GM21360 (cell line): ENCODE measurements at regions not wholly inside any gene's neighbourhood (a gene's known extent, or its start where the extent isn't known, plus 50 kb on each side); places are given as distances from the start of the nearest gene placed in this dataset.
"Not testable (repeated sequence)": the region's sequence is repeated elsewhere in the genome, so short reads cannot be mapped to it uniquely, and the experiment has no call there.

ENCODE experiments used
- ATAC-seq: cut with Tn5 transposase; IDR thresholded peaks from one replicate; pipeline ENCODE4 v1.9.1; 2021; ENCODE audit warnings: mild to moderate bottlenecking, moderate library complexity; ENCODE audit not compliant: unreplicated experiment

GRCh38 chr2:8587920-8588830, 93.7 kb upstream of the ID2 start:
- ATAC-seq: no peak

- no peak for ATAC-seq
These were observed 93.0 kb upstream of the ID2 start for GRCh38 chr2:8588831-8589191.

GRCh38 chr2:8589721-8590120, 92.1 kb upstream of the ID2 start:
- no peak for ATAC-seq

DNA sequence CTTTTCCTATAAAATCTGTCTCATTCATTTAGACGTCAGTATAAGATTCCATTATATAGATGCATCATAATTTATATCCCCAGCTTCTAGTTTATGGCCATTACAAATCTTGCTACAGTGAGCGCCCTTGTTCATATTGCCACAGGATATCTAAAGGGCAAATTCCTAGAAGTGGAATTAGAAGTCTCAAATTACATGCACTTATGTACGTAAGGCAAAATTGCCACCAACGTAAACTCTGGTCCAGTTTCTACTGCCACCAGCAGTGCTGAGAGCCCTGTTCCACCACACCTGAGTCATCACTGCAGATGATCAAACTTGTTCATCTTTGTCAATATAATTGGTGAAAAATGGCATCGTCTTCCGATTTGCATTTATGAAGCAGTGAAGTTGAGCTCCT, 90.9 kb upstream of the ID2 start:
- no peak for ATAC-seq

- no peak for ATAC-seq
These were observed 89.1 kb upstream of the ID2 start for GRCh38 chr2:8592736-8593135.

DNA sequence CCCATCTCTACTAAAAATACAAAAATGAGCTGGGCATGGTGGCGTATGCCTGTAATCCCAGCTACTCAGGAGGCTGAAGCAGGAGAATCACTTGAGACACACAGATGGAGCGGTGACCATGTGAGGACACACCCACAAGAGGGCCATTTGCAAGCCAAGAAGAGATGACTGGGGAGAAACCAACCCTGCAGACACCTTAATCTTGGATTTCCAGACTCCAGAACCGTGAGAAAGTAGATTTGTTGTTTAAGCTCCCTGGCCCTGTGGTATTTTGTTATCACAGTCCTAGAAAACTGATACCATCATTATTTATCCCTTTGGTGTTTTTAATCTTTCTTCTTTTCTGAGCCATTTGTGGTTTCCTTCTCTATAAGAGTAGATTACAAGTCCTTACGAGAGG, 88.6 kb upstream of the ID2 start:
- ATAC-seq: no peak

- ATAC-seq: no peak
These were observed 87.0 kb upstream of the ID2 start for GRCh38 chr2:8594731-8595427.

DNA sequence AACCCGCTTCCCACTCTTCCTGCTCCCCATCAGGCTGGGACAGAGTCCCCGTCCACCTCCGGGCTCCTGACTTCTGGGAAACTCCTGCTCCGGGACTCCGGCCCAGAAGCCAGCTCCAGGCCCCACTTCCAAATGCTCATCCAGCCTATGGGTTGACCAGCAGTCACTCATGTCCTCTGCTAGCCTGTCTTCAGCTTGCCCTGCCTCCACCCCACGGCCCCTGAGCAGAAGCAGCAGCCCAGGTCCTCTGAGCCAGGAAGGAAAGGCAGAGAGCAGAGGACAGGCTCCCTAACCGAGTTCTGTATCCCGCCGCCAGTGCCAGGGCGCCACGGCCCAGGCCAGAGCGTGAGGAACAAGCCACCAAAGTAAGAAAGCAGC, 86.4 kb upstream of the ID2 start:
- no peak for ATAC-seq

- ATAC-seq: no peak
These were observed 85.8 kb upstream of the ID2 start for GRCh38 chr2:8595811-8596600.

- no peak for ATAC-seq
These were observed 84.8 kb upstream of the ID2 start for GRCh38 chr2:8597094-8597493.

- no peak for ATAC-seq
These were observed 84.2 kb upstream of the ID2 start for GRCh38 chr2:8597559-8598225.

GRCh38 chr2:8598295-8599165, 83.3 kb upstream of the ID2 start:
- ATAC-seq: no peak

GRCh38 chr2:8599421-8600242, 82.2 kb upstream of the ID2 start:
- ATAC-seq: no peak

DNA sequence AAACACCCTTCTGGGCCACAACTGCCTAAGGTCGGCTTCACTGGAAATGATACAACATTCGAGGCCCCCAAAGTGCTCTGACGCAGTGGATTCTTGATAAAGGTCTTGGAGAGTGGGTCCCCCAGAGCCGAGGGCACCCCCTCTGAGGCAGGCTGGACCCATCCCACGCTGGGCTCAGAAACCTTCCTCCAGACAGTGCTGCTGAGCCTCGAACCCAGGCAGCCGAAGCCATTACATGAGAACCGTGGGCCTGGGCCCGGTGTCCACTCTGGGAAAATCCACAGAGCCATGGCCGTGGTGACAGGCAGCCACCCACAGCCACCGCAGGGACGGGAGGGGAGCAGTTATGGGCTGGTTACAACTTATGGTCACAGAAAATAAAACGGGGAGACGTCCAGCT, 81.4 kb upstream of the ID2 start:
- no peak for ATAC-seq

- ATAC-seq: peak; percentile 42
These were observed 79.0 kb upstream of the ID2 start for GRCh38 chr2:8602809-8603208.

DNA sequence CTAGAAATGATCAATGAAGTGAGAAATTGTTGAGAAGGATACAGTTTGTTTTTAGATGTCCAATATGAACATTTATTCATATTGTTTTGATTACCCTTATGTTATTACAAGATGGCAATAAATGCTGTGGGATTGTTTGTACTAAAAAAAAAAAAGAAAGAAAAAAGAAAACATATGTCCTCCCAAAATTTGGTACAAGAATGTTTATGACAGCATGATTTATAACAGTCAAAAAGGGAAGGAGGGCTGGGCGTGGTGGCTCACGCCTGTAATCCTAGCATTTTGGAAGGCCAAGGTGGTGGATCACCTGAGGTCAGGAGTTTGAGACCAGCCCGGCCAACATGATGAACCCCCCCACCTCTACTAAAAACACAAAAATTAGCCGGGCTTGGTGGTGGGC, 78.5 kb upstream of the ID2 start:
- not testable (repeated sequence) for ATAC-seq

DNA sequence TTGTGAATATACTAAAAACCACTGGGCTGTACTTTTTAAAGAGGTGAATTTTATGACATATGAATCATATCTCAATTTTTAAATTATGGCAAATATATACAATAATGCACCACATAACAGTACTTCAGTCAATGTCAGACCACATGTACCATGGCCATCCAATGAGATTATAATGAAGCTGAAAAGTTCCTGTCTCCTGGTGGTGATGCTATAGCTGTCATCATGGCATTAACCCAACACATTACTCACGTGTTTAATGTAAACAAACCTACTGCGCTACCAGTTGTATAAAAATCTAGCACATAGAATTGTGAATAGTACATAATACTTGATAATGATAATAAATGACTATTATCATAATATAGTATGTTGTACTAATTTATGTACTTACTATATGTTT, 77.6 kb upstream of the ID2 start:
- ATAC-seq: no peak

DNA sequence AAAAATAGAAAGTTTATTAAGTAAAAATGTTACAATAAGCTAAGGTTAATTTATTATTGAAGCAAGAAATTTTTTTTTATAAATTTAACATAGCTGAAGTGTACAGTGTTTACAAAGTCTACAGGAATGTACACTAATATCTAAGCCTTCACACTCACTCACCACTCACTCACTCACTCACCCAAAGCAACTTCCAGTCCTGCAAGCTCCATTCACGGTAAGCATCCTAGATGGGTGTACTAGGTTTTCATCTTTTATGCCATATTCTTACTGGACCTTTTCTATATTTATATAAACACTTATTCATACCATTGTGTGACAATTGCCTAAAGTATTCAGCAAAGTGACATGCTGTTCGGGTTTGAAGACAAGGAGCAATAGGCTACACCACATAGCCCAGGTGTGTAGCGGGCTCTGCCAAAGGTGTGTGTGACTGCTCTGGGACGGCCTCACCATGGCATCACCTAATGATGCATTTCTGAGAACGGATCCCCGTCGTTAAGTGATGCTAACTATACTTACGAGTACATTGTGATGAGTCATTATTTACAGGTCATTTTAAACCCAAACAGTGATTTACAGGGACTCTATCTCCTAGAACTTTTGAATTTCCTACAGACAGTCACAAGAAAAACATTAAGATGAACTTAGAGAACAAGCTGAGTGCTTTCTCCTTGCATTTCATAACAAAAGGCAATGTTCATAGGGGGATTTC, 76.3 kb upstream of the ID2 start:
- no peak for ATAC-seq

DNA sequence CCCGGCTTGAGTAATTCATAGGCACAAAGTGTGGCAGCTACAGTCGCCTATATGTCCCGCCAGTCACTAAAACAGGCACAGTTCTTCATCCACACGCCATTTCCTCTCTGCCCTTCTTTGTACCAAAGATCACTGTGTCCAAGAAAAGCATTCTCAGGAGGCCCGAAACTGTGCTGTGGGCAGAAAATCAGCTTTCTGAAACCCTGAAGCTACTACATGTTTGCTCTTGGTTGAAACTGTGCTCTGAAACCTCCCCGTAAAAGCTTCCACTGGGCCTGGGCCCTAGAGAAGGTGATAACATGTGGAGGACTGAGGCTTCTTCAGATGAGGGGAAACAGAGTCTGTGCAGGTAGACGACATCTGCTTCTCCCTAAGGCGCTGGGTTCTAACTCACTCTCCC, 75.6 kb upstream of the ID2 start:
- ATAC-seq: peak; percentile 92
